Caki2 (cell line): ENCODE measurements at regions not wholly inside any gene's neighbourhood (a gene's known extent, or its start where the extent isn't known, plus 50 kb on each side); places are given as distances from the start of the nearest gene placed in this dataset.

Experiments used
- DNase-seq: peaks from one replicate; pipeline ENCODE4 v3.0.0-alpha.2; 2015; ENCODE audit warnings: low read depth
- in situ Hi-C: cut with HindIII; loops from 2 replicates; pipeline ENCODE4 v1.10.0; 2016; ENCODE audit warnings: low sequenced_read_pairs, low pct_unique_long_range_greater_than_20kb, mixed read lengths

DNA sequence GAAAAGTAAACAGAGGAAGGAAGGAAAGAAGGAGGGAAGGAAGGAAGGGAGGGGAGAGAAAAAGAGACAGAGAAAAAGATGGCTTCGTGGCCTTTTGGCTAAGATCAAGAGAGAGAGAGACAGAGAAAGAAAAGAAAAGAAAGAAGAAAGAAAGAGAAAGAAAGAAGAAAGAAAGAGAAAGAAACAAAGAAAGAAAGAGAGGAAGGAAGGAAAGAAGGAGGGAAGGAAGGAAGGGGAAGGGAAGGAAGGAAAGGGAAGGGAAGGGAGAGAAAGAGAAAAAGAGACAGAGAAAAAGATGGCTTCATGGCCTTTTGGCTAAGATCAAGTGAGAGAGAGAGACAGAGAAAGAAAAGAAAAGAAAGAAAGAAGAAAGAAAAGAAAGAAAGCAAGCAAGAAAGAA lies 91.4 kb downstream of the PRLHR start:
- no peak for DNase-seq
- in situ Hi-C loops: no loop called here

DNA sequence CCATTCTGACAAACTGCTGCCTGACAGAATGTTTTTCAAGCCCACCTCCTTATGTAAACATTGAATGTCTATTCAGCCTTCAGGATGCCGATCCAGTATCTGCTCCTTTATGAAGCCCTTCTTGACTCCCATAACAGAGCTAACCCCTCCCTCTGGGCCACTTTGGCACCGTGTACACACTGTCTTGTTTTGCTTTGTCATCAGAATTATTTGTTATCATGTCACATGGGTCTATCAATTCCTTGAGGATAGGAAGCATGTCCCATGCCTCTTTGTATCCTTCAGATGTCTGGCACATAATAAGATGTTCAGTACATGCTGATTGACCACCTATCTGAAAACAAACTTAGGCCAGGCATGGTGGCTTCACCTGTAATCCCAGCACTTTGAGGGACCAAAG lies 92.3 kb downstream of the PRLHR start:
- no peak for DNase-seq
- in situ Hi-C loops: no loop called here

DNA sequence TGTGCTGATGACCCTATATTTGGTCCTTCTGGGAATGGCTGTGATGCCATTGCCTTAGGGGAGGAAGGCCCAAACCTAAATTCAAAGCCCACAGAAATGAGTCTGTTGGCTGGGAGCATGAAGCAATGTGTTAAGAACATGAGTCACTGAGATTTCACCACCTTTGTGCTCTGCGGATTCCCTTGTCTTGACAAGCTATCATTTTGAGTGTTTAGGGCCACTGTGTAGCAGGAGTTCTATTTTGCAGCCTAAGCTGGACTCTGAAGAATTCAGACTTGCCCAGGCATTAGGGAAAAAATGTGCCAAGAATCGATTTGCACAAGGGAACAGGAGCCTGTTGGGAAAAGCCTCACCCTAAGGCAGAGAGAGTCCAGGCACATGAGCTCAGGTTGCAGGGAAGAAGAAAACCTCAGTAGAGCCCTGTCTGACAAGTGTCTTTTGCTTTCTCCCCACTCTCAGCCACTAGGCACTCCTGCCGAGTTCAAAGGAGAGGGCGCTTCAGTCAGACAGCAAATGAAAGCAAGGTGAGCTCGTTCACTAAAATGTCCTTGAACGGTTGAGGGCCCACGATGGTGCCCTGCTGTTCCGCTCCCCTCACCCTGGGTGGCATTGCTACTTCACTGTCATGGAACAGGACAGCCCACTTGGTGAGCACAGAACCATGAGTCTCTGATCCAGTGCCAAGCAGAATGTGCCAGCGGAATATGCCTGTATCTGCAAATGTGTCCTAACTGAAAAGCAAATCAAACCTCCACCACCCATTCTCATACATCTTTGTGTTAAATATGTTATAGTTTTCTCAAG lies 93.6 kb downstream of the PRLHR start:
- in situ Hi-C loops: no loop called here

DNA sequence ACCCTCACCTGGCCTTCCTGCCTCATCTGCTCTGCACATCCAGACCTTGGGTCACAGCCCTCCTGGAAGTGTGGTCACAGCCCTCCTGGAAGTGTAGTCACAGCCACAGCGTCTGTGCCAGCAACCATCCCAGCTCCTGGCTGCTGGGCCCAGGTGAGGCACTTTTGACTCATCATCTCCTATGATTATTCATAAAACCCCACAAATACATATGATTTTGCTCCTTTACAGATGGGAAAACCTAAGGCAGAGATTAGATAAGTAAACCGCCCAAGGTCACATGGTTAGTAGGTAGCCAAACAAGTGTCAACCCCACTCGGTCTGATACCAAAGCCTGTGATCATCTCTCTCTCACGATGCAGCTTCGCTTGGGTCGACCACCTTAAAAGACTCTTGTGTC lies 94.3 kb downstream of the PRLHR start:
- DNase-seq: no peak

More for the DNA sequence above, 93.6 kb downstream of the PRLHR start:
- DNase-seq: no peak

DNA sequence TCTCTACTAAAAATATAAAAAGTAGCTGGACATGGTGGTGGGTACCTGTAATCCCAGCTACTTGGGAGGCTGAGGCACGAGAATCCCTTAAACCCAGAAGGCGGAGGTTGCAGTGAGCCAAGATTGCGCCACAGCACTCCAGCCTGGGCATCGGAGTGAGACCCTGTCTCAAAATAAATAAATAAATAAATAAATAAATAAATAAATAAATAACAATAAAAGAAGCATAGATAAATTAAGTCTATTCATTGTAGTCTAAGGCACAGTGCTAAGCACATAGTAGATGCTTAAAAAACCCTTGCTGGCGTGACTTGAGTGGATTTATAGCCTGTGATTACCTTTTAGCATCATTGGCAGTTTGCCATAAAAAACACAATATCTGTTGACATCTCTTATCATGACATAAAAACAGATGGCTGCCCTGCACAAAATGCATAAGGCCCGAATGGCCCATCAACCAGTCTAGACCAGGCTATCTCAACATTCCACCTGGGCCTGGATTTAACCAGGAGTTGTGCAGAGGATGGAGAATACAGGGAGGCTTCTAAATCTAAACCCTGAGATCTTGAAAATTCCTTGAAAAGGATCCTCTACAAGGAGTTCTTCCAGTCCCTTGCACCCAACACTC lies 94.9 kb downstream of the PRLHR start:
- DNase-seq: no peak
- in situ Hi-C loops: no loop called here

More for the DNA sequence above, 94.3 kb downstream of the PRLHR start:
- in situ Hi-C loops: no loop called here

DNA sequence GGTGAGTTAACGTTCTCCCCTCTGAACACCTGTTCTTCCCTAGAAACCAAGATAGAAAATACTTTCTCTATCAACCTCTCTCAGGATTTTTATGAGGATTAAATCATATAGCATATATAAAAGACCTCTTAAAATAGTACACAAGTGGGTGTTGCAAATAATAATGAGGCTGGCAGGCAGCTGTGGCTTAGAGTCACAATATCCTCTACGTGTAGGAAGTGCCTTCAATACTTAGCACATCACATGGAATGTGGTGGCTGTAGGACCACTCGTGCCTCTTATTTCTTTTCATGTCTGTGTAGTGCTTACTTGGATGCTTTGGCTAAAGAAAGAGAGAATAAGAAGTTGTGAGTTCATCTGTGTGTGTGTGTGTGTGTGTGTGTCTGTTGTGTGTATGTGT lies 96.3 kb downstream of the PRLHR start:
- in situ Hi-C loops: no loop called here
- DNase-seq: no peak

DNA sequence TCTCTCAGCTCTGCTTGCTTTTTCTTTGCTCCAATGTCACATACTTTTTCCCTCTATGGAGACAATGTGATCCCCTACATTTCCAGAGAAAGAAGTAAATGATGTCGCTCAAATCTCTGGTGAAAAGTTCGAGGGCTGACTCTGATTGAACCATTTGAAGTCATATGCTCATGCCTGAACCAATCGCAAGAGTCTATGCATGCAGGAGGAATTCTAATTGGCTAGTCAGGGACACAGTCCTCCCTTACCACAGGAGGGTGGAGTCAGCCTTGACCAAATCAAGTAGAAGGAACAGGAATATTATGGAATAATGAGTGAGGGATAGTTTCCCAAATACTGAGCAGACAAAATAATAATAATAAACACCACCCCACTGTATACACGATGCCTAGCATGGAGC lies 96.8 kb downstream of the PRLHR start:
- no peak for DNase-seq
- in situ Hi-C loops: no loop called here

DNA sequence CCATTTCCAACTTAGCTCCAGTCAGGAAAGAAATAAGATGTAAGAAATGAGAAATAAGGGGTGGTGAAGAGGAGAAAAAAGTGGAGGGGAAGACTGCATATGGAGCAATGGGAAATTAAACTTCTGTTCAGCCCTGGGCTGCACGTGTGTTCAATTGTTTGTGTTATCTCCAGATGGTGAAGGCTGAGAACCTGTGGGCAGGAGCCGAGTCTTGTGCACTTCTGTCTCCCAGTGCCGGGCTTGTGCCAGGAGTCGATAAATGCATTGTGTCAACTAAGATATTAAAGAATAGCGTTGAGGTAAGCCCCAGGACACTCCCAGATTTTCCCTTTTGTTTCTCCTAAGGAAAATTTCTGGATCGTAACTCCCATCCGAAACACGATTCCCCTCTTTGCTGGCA lies 98.2 kb downstream of the PRLHR start:
- no peak for DNase-seq
- in situ Hi-C loops: no loop called here

DNA sequence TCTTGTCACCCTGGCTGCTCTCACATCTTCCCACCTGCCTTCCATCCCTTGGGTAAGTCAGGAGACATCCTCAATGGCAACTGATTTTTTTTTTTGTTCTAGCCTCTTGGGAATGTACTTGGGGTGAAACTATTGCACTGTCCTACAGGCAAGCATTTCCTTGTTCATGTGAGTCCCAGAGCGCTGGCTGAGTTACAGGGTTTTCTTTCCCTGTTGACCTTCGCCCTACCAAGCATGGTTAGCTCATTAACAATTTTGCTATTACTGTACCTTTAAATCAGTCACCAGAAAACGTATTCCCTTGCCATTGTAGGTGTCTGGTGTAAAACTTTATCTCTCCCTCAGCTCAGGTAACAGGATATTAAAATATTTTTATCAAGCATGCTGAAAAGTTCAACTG lies 98.9 kb downstream of the PRLHR start:
- no peak for DNase-seq
- in situ Hi-C loops: no loop called here

DNA sequence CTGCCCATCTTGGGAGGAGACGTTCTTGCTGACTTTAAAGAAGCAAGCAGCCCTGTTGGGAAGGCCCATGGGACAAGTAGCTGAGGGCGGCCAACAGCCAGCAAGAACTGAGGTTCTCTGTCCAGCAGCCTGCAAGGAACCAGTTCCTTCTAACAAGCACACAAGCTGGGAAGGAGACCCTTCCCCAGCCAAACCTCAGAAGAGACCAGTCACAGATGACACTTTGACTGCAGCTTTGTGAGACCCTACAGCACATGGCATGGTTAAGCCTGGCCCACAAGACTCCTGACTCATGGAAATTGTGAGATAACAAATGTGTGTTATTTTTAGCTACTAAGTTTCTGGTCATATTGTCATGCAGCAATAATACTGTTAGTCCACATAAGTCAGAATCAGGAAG lies 99.9 kb downstream of the PRLHR start:
- no peak for DNase-seq
- in situ Hi-C loops: no loop called here

DNA sequence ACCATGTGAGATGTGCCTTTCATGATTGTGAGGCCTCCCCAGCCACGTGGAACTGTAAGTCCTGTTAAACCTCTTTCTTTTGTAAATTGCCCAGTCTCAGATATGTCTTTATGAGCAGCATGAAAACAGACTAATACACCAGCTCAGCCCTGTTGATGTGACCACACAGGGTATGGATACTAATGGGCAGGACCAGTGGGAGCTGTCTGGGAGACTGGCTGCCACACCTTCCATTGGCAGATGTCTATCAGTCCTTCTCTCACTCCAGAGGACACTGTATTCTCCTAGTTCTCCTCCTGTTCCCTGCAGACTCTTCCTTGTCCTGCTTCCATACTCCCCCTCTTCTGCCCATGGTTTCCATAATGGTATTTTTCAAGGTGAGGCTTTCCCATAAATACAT lies 104.4 kb downstream of the PRLHR start:
- in situ Hi-C loops: no loop called here
- DNase-seq: no peak

DNA sequence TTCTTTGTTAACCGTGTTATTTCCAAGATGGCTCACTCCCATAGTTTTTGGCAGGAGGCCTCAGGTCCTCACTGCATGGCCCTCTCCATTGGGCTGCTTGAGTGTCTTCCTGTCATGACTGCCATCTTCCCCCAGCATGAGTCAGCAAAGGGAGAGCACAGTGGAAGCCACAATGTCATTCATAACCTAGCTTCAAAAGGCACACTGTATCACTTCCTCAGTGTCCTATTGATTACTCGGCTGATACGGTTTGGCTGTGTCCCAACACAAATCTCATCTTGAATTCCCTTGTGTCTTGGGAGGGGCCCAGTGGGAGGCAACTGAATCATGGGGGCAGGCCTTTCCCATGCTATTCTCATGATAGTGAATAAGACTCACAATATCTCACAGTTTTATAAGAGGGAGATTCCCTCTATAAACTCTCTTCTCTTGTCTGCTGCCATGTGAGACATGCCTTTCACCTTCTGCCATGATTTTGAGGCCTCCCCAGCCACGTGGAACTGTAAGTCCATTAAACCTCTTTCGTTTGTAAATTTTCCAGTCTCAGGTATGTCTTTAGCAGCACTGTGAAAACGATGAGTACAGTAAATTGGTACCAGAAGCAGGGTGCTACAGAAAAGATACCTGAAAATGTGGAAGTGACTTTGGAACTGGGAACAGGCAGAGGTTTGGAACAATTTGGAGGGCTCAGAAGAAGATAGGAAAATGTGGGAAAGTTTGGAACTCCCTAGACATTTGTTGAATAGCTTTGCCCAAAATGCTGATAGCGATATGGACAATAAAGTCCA lies 106.5 kb downstream of the PRLHR start:
- in situ Hi-C loops: no loop called here
- DNase-seq: no peak

DNA sequence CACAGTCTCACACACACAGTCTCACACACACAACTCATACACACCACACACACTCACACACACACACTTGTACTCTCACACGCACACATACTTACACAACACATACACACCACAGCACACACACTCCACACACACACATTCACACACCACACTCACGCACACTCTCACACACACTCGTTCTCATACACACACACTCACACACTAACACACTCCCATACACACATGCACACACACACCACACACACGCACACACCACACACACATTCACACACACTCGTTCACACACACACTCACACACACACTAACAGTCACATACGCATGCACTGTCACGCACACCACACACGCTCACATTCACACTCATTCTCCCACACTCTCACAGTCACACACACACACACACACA lies 109.8 kb downstream of the PRLHR start:
- no peak for DNase-seq

DNA sequence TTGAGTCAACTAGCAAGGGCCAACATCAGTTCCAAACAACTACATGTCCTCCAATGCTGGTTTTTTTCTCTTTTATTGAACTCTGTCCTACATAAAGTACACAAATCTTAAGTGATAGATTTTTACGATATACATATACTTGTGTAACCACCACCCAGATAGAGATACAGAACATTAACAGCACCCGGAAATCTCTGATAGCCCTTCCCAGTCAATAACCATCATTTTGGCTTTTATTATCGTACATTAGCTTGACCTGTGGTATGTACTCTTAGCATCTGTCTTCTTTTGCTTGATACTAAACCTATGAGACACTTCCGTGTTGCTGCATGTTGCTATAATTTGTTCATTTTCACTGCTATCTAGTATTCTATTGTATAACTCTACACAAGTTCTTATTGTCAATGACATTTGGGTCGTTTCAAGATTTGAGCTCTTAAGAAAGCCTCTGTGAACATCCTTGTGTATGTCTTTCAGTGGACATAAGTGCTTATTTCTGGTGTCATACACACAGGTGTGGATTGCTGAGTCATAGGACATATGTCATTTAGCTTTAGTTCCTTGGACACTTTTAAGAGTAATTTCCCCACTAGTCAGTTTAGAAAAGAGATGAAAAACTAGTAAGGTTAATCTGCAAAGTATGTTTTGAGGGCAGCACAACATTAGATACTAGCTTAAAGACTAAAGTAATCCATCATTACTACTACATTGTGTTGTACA lies 111.1 kb downstream of the PRLHR start:
- DNase-seq: no peak

More for the DNA sequence above, 109.8 kb downstream of the PRLHR start:
- in situ Hi-C loops: no loop called here

DNA sequence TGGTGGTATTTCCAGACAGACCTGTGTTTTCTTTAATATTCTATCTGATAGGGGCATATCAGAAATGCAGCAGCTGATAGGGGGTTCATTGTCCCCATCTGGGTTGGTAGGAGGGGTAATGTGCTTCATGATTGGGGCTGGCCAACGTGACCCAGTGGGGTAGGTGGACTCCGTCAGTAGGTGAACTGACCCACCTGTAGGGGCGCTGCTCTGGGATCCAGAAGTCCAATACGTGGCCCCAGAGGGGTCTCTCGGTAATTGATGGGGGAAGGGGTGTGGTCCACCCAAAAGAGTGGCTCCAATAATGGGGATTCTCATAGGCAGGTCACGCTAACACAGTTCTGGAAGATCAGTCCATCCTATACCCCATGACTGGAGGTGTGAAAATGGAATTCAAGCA lies 112.0 kb downstream of the PRLHR start:
- no peak for DNase-seq
- in situ Hi-C loops: no loop called here

More for the DNA sequence above, 111.1 kb downstream of the PRLHR start:
- in situ Hi-C loops: no loop called here

DNA sequence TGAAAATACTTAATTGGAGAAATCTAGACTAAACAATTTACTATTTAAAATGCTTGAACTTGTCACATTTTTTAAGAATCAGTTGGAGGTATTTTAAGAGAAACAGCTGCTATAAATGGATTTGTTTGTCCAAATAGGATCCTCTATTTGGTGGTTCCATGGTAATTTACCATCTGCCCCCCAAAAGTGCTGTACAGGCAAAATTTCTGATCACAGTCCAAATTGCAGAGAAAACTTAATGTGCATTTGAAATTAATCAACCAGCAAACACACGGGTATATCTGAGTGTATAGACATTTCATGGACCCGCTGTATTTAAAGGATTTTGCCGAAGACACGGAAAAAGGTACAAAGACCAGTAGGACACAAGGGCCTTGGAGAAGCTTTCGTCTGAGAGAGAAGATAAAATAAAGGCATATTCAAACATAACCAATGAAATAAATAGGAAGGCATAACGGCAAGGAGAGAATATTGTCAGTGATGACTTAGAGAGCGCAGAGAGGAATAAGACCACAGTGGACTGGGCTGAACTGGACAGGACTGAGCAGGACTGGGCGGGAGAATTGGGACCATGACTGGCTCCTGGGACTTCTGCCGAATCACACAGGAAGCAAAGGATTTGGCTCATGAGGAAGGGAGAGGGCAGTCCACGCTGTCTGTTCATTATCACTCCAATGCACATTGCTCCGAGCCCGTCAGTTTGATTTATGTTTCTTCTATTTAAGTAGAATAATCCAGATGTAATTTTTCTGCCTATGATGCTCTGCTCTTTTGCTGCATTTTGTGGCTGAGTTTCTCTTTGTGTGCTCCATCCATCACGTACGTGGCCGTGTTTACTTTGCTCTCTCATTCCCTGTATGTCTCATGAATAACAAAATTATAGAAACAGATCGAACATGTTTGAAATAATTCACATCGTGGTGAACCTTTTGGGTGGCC lies 112.8 kb downstream of the PRLHR start:
- no peak for DNase-seq
- in situ Hi-C loops: no loop called here

DNA sequence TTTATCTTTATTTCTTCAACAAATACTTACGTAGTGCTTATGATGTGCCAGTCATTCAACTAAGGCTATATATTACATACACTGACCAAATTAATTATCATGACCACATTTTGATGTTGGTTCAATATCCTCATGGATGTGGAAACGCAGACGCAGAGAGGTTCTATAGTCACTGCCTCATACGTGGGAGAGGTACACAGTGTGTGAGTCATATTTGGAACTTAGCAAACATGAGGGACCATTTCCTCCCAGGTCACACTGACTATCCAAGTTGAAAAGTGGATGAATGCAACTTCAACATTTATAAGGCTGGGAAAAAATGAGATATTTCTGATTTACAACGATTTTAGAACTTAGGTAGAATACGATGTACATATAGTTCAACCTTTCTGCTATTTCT lies 113.6 kb downstream of the PRLHR start:
- in situ Hi-C loops: no loop called here
- DNase-seq: no peak

DNA sequence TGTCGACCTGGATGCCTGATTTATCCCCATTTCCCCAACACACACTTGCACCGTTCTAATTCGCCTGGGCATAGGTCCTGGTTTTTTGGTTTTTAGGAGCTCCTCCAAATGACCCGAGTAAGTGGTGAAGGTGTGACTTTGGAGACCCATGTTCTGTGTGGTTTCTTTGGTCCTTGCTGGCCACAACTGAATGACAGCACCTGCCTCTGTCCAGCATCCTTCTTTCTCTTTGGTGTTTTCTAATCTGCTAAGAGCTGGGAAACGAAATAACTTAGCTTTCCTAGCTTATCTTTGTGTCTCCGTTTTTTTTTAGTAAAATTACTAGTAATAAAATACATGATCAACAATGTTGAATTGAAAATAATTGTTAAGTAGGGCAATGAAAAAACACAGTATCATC lies 120.2 kb downstream of the PRLHR start:
- no peak for DNase-seq
- in situ Hi-C loops: no loop called here
